ENCODE measurements at regions not wholly inside any gene's neighbourhood (a gene's known extent, or its start where the extent isn't known, plus 50 kb on each side); places are given as distances from the start of the nearest gene placed in this dataset.

DNA sequence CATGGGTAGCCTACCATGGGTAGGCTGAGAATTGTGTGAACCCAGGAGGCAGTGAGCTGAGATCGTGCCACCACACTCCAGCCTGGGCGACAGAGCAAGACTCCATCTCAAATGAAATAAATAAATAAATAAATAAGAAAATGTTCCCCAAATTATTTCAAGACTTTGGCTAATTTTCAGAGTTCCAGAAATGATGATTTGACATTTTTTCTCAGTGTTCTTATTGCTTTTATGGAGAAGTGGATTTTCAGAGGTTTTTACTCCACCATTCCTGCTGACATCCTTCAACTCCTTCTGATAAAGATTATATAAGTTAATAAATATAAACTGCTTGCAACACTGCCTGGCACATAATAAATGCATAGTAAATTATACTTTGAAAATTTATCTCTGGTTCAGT lies 80.4 kb upstream of the PRKCQ start:
- Histone ChIP-seq H3K27me3 (no peaks in the 10 kb centered on the region), H3K79me2 (no peaks in the 10 kb centered on the region), H3K4me1 (ENCODE audit: insufficient read depth) (no peaks in the 10 kb centered on the region), H3K27ac (no peak overlapping the region), H3K36me3 (replicated peaks; ENCODE audit: insufficient read depth, low read depth) (no peaks in the 10 kb centered on the region), H3K4me3 (no peak overlapping the region), H4K20me1 (ENCODE audit: insufficient read depth, poor library complexity, severe bottlenecking) (no peaks in the 10 kb centered on the region), H3K9me2 (replicated peaks; ENCODE audit: insufficient read depth) (no peaks in the 10 kb centered on the region), H3K9me3 (ENCODE audit: low read depth) (no peaks in the 10 kb centered on the region), H3K4me2 (no peak overlapping the region), H2AFZ (no peak overlapping the region)
- no peak for TF ChIP-seq CTCF (IDR thresholded peaks at IDR 0.05; ENCODE audit: poor library complexity)
- no peak for TF ChIP-seq EZH2phosphoT487 (IDR thresholded peaks at IDR 0.05; ENCODE audit: low read depth, severe bottlenecking, unreplicated experiment)
- TF ChIP-seq EZH2 (IDR thresholded peaks at IDR 0.05; ENCODE audit: borderline replicate concordance): no peak
- no peak for DNase-seq (ENCODE audit: low spot score)
- WGBS (ENCODE audit: low lambda C conversion rate, missing lambda C conversion rate): 94% methylated on average over 2 of the region's 2 CpGs

DNA sequence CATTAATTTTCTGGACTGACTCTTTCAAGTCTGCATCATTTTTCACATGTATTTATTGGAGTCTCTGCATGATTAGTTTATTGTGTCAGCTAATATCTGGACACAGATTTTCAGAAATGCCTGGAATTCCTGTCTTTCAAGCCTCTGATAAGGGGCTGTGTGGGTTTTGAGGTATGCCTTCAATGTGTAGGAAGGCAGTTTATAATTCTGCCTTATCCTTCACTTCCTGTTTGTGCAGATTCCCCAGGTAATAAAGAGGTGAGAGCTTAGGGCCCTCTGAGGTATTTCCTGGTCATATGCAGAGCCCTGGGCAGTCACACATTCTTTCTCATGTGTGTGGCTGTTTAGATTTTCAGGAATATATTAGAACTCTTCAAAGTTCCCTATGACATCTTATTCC lies 79.4 kb upstream of the PRKCQ start:
- TF ChIP-seq CTCF (IDR thresholded peaks at IDR 0.05; ENCODE audit: poor library complexity) (no peak), EZH2 (IDR thresholded peaks at IDR 0.05; ENCODE audit: borderline replicate concordance) (no peak), EZH2phosphoT487 (IDR thresholded peaks at IDR 0.05; ENCODE audit: low read depth, severe bottlenecking, unreplicated experiment) (no peak)
- Histone ChIP-seq H3K27ac (peak overlapping the region; percentile 28), H2AFZ (no peak overlapping the region), H3K4me3 (no peak overlapping the region), H3K9me3 (ENCODE audit: low read depth) (no peaks in the 10 kb centered on the region), H3K9me2 (replicated peaks; ENCODE audit: insufficient read depth) (no peaks in the 10 kb centered on the region), H3K79me2 (no peaks in the 10 kb centered on the region), H3K27me3 (no peaks in the 10 kb centered on the region), H3K36me3 (replicated peaks; ENCODE audit: insufficient read depth, low read depth) (no peaks in the 10 kb centered on the region), H3K4me1 (ENCODE audit: insufficient read depth) (no peaks in the 10 kb centered on the region), H3K4me2 (no peak overlapping the region), H4K20me1 (ENCODE audit: insufficient read depth, poor library complexity, severe bottlenecking) (no peaks in the 10 kb centered on the region)
- peak; percentile 24 for DNase-seq (ENCODE audit: low spot score)

DNA sequence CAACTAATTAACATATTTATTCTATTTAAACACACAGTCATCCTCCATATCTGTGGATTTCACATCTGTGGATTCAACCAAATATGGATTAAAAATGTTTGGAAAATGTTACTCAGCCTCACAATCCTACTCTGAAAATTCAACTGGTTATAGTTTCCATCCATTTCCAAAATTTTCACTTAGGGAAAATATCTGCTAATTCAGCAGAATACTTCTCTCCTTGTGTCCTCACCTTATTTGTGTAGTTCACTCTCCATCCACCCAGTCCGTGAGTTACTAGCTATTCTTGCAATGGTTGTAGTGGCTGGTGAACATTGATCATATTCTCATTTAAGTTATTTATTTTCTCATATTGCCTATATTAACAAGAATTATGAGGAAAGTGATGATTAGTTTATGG lies 77.6 kb upstream of the PRKCQ start:
- no peaks in the 10 kb centered on the region for H4K20me1 ChIP-seq (ENCODE audit: insufficient read depth, poor library complexity, severe bottlenecking)
- DNase-seq (ENCODE audit: low spot score): no peak
- TF ChIP-seq EZH2 (IDR thresholded peaks at IDR 0.05; ENCODE audit: borderline replicate concordance) (no peak), EZH2phosphoT487 (IDR thresholded peaks at IDR 0.05; ENCODE audit: low read depth, severe bottlenecking, unreplicated experiment) (no peak), CTCF (IDR thresholded peaks at IDR 0.05; ENCODE audit: poor library complexity) (no peak)
- H3K9me2 ChIP-seq (replicated peaks; ENCODE audit: insufficient read depth): no peaks in the 10 kb centered on the region
- no peak overlapping the region for H3K4me2 ChIP-seq
- H3K79me2 ChIP-seq: no peaks in the 10 kb centered on the region
- H3K9me3 ChIP-seq (ENCODE audit: low read depth): no peaks in the 10 kb centered on the region
- 100% methylated on average over 1 of the region's 1 CpG for WGBS (ENCODE audit: low lambda C conversion rate, missing lambda C conversion rate)
- H3K27ac ChIP-seq: no peak overlapping the region
- no peak overlapping the region for H3K4me3 ChIP-seq
- H2AFZ ChIP-seq: no peak overlapping the region
- H3K4me1 ChIP-seq (ENCODE audit: insufficient read depth): no peaks in the 10 kb centered on the region
- H3K27me3 ChIP-seq: no peaks in the 10 kb centered on the region
- no peaks in the 10 kb centered on the region for H3K36me3 ChIP-seq (replicated peaks; ENCODE audit: insufficient read depth, low read depth)

- Histone ChIP-seq H3K4me1 (ENCODE audit: insufficient read depth) (no peaks in the 10 kb centered on the region), H3K79me2 (no peaks in the 10 kb centered on the region), H3K9me3 (ENCODE audit: low read depth) (no peaks in the 10 kb centered on the region), H3K27ac (no peak overlapping the region), H4K20me1 (ENCODE audit: insufficient read depth, poor library complexity, severe bottlenecking) (no peaks in the 10 kb centered on the region), H3K36me3 (replicated peaks; ENCODE audit: insufficient read depth, low read depth) (no peaks in the 10 kb centered on the region), H3K4me2 (no peak overlapping the region), H3K27me3 (no peaks in the 10 kb centered on the region), H2AFZ (no peak overlapping the region), H3K9me2 (replicated peaks; ENCODE audit: insufficient read depth) (no peaks in the 10 kb centered on the region), H3K4me3 (no peak overlapping the region)
- no peak for DNase-seq (ENCODE audit: low spot score)
- 89% methylated on average over 2 of the region's 2 CpGs for WGBS (ENCODE audit: low lambda C conversion rate, missing lambda C conversion rate)
- no peak for TF ChIP-seq EZH2phosphoT487 (IDR thresholded peaks at IDR 0.05; ENCODE audit: low read depth, severe bottlenecking, unreplicated experiment)
- TF ChIP-seq EZH2 (IDR thresholded peaks at IDR 0.05; ENCODE audit: borderline replicate concordance): no peak
- TF ChIP-seq CTCF (IDR thresholded peaks at IDR 0.05; ENCODE audit: poor library complexity): no peak
Measured at GRCh38 chr10:6657196-6657595, 77.1 kb upstream of the PRKCQ start.
